NB4 (cell line): ENCODE measurements at regions not wholly inside any gene's neighbourhood (a gene's known extent, or its start where the extent isn't known, plus 50 kb on each side); places are given as distances from the start of the nearest gene placed in this dataset.

Experiments used
- CTCF ChIP-seq: IDR thresholded peaks from one replicate; pipeline ENCODE4 v1.5.1; 2012; ENCODE audit warnings: low read depth, low read length
- MAX ChIP-seq: IDR thresholded peaks from 2 replicates; pipeline ENCODE4 v1.6.1; 2011; ENCODE audit warnings: low read depth, low read length
- MYC ChIP-seq: IDR thresholded peaks from 2 replicates; pipeline ENCODE4 v1.6.1; 2011; ENCODE audit warnings: low read depth, low read length
- POLR2A ChIP-seq: IDR thresholded peaks from 2 replicates; pipeline ENCODE4 v1.6.1; 2011; ENCODE audit warnings: mild to moderate bottlenecking; ENCODE audit not compliant: insufficient read length; ENCODE audit errors: extremely low read depth

GRCh38 chr5:89930591-89931392 is 478.8 kb downstream of the CETN3 start:
- TF ChIP-seq POLR2A, result no peak
- no peak for TF ChIP-seq CTCF
- no peak for TF ChIP-seq MYC
- no peak for TF ChIP-seq MAX
